Embryonic facial prominence (tissue), 1 donor: ENCODE measurements at regions not wholly inside any gene's neighbourhood (a gene's known extent, or its start where the extent isn't known, plus 50 kb on each side); places are given as distances from the start of the nearest gene placed in this dataset.

Experiments
- DNase-seq: peaks from one replicate; pipeline ENCODE4 v3.0.0-alpha.2; 2016; ENCODE audit errors: extremely low spot score

- no peak for DNase-seq
These were observed 241.4 kb downstream of the EDEM1 start for GRCh38 chr3:5428607-5429516.

GRCh38 chr3:5429517-5429890 is 242.0 kb downstream of the EDEM1 start:
- no peak for DNase-seq

DNA sequence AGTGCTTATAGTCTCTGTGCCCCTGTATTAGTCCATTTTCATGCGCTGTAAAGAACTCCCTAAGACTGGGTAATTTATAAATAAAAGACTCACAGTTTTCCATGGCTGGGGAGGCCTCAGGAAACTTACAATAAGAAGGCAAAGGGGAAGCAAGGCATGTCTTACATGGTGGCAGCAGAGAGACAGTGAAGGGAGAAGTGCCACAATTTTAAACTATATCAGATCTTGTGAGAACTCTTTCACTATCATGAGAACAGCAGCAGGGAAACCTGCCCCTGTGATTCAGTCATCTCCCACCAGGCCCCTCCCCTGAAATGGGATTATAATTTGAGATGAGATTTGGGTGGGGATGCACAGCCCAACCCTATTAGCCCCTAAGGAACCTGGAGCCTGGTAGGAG is 243.2 kb downstream of the EDEM1 start:
- DNase-seq: no peak

DNA sequence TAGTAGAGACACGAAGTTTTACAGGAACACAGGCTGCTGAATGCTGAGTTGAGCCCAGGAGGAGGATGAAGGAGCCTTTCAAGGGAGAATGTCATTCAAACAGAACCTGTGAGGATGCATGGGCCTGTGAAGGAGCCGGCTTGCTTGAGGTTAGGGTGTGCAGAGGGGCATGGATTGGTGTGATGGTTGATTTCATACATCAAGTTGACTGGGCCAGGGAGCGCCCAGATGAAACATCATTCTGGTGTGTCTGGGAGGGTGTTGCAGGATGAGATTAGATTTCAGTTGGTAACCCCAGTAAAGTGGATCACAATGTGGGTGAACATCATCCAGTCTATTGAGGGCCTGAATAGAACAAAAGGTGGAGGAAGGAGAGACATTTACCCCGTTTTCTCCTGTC is 243.6 kb downstream of the EDEM1 start:
- no peak for DNase-seq

DNA sequence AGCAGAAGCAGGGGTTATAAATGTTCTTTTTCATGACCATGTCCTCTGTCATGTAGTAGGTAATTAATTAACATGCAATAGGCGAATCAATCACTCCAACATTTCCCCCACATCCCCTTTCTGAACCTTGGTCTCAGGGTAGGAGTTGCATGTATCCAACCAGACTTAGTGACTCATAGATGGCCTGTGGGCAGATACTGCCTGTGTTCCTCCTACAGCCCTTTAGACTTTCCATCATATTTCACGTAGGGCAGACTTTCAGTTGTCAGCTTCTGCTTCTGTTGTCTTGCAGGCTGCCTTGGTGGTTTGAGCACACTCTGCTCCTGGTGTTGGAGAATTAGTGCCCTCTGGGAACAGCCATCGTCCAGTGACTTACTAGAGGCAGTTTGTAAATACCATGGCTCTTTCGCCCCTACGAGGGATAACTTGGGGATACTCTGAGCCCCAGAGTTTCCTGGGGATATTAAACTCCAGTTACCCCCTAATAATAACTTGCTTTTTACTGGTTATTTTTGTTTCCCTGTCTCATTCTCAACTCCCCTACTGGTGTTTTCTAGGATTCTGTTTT is 244.4 kb downstream of the EDEM1 start:
- no peak for DNase-seq

- no peak for DNase-seq
These were observed 249.8 kb downstream of the EDEM1 start for GRCh38 chr3:5437296-5437782.

DNA sequence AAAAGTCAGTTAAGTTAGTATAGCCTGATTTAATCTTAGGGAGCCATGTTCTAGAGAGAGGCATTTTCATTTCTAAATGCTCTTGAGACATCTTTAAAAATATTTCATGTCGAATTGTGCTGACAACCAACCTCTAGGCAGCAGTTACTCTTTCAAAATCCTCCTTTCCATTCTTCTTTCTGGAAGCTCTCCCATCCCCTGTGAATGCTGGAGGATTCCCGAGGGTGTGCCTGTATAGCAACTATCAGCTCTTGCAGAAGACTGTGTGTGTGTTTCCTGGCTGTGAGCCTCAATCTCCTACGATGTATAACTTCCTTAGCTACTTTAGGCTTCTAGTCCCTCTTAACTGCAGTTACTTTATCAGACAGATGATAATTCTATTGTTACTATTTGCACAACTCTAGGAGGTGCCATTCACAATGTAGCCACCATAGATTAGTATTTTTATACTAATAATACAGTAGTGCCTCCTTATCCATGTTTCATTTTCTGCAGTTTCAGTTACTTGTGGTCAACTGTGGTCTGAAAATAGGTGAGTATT is 250.3 kb downstream of the EDEM1 start:
- DNase-seq: no peak

- DNase-seq: no peak
These were observed 253.9 kb downstream of the EDEM1 start for GRCh38 chr3:5441401-5441800.

DNA sequence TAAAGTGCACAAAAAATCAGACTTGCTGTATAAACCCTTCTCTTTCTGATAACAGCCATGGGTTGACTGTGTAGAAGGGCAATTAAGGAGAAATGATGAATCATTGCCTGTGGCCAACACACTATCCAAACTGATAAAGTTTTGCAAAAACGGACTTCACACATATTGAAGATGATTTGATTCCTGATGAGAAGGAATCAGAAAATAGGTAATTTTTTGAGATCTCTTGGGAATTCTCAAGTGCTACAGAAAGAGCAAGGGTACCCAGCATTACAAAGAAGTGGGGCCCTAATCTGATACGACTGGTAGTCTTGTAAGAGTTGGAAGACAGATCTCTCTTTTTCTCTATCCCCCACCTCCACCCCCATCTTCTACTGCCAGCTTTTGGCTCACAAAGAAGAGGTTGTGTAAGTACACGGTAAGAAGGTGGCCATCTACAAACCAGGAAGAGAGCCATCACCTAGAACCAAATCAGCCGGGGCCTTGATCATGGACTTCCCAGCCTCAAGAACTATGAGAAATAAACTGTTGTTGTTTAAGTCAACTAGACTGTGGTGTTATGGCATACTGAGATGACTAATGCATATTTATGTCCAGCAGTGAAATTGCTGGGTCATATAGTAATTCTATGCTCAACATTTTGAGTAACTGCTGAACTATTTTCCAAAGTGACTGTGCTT is 254.7 kb downstream of the EDEM1 start:
- DNase-seq: no peak

DNA sequence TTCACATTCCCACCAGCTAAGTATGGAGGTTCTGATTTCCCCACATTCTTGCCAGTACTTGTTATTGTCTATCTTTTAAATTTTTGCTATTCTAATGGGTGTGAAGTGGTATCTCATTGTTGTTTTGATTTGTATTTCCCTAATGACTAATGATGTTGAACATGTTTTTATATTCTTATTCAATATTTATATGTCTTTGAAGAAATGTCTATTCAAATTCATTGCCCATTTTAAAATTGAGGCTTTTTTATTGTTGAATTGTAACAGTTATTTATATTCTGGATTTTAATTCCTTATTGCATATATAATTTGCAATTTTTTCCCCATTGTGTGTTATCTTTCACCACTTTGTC is 255.3 kb downstream of the EDEM1 start:
- no peak for DNase-seq

GRCh38 chr3:5444253-5444652 is 256.7 kb downstream of the EDEM1 start:
- DNase-seq: no peak

- DNase-seq: no peak
These were observed 258.2 kb downstream of the EDEM1 start for GRCh38 chr3:5445676-5446201.

GRCh38 chr3:5448246-5448645 is 260.7 kb downstream of the EDEM1 start:
- DNase-seq: no peak

DNA sequence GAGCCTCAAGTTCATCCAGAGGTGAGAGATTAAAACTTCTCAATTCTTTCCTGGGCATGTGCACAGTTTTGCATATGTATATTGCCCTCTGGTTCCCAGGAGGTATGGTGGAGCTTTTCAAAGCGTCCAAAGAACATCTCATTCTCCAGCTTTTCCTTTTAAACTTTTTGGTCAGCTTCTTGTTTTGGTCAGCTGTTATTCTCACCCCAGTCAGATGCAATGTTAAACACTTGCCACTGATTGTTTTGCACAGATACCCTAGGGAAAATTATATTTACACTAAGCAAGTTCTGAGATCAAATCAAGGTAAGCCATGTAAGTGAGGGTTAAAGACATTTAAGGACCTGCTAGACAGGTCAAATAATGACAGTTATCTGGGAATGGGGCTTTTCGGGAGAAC is 261.3 kb downstream of the EDEM1 start:
- DNase-seq: no peak

GRCh38 chr3:5456199-5456598 is 268.7 kb downstream of the EDEM1 start:
- DNase-seq: no peak

- DNase-seq: no peak
These were observed 271.0 kb downstream of the EDEM1 start for GRCh38 chr3:5458526-5458925.

GRCh38 chr3:5462086-5462485 is 274.6 kb downstream of the EDEM1 start:
- DNase-seq: no peak

DNA sequence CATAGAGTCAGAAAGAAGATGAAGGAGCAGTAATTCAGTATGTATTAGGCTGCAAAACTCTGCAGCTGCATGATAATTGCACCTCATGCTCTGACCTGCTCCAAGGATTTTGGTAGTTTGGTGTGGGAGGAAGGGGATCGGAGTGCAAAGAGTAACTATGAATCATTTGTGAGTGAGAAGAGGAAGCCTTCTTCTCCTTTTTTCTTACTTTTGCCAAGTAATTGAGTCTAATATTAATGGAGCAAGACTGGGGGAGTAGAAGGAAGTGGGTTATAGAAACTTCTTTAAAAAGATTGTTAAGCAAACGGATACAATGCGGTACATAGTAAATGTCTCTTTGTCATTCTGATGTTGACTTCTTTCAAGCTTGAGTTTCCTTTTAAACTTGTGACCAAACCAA is 276.5 kb downstream of the EDEM1 start:
- no peak for DNase-seq

DNA sequence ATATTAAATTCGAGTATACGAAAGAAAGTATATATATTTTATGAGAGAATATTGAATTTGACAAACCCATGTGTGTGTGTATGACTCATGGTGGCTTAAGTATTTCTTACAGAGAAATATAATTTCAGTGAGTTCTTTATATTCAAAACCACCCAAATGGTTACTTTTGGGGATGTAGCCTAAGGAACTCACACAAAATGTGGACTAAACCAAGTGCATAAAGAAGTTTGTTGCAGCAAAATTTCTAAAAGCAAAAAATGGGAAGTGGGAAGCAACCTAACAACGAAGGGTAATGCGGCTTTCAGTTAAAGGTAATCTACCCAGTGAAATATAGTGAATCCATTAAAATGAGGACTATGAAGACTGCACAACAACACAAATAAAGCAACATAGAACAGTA is 277.1 kb downstream of the EDEM1 start:
- DNase-seq: no peak

DNA sequence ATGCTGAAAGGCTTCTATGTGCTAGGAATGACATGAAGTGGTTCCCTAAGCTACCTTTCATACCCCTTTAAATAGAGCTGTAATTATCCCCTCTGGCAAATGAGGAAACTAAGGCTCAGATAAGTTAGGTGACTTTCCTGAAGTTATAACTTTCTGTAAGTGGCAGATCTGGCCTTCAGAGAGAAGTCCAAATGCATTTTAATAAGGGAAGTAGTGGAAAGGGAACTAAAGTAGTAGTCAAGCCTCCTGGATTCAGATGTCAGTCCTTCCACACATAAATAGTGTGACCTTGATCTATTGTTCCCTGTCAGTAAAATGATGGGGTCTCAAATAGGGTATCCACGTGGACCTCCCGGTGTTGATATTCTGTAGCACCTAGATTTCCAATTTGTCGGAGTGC is 277.7 kb downstream of the EDEM1 start:
- DNase-seq: no peak

GRCh38 chr3:5466065-5466464 is 278.6 kb downstream of the EDEM1 start:
- DNase-seq: no peak

DNA sequence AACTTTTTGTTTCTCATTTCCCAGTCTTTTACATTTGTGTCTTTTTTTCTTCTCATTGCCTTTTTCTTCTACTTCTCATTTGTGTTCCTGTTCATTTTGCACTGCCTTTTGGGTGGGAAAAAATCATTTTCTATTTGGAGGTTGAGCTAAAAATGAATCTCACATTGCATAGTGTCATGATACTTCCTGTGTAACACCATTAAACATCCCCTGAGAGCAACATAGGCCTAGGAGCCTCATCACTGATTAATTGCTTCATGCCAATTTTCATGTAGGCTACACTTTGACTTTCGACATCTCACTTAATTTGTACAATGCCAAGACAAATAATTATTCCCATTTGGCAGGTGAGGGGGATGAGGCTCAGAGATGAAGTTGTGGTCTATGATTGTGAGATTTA is 279.2 kb downstream of the EDEM1 start:
- no peak for DNase-seq
